ENCODE measurements at regions not wholly inside any gene's neighbourhood (a gene's known extent, or its start where the extent isn't known, plus 50 kb on each side); places are given as distances from the start of the nearest gene placed in this dataset.

- TF ChIP-seq ZNF609 (CRISPR knock-in tag; IDR thresholded peaks at IDR 0.05; ENCODE audit: borderline replicate concordance) (no peak), ZZZ3 (CRISPR knock-in tag; IDR thresholded peaks at IDR 0.05; ENCODE audit: borderline replicate concordance) (no peak)
Observed at GRCh38 chr14:25520821-25521220, 470.9 kb upstream of the STXBP6 start (continued).

GRCh38 chr14:25518364-25518763 is 468.4 kb upstream of the STXBP6 start:
- CTCF ChIA-PET (ENCODE audit: low intra/inter-chr PET ratio, low total read pairs), result no interaction called here
- in situ Hi-C loops (cut with HindIII; ENCODE audit: extremely low pct_ligation_motif_present, low pct_unique_long_range_greater_than_20kb), result no loop called here
- no peak for TF ChIP-seq ZFP36 (IDR thresholded peaks at IDR 0.05; ENCODE audit: borderline replicate concordance, low read depth, low read length, partially characterized antibody)
- TF ChIP-seq LCORL (IDR thresholded peaks at IDR 0.05), result no peak
- no peak for TF ChIP-seq LCORL (CRISPR knock-in tag; IDR thresholded peaks at IDR 0.05)
- TF ChIP-seq TBX2 (CRISPR knock-in tag; IDR thresholded peaks at IDR 0.05; ENCODE audit: borderline replicate concordance), result no peak
- TF ChIP-seq ZNF317 (CRISPR knock-in tag; IDR thresholded peaks at IDR 0.05), result no peak
- no peak for TF ChIP-seq ZNF280D (CRISPR knock-in tag; IDR thresholded peaks at IDR 0.05)
- TF ChIP-seq ZNF740 (CRISPR knock-in tag; IDR thresholded peaks at IDR 0.05), result no peak
- TF ChIP-seq ASH2L (IDR thresholded peaks at IDR 0.05; ENCODE audit: insufficient read length, low read depth, low read length), result no peak
- TF ChIP-seq ZNF503 (CRISPR knock-in tag; IDR thresholded peaks at IDR 0.05), result no peak
- no peak for TF ChIP-seq ZNF766 (CRISPR knock-in tag; IDR thresholded peaks at IDR 0.05; ENCODE audit: borderline replicate concordance)
- TF ChIP-seq CENPT (CRISPR knock-in tag; IDR thresholded peaks at IDR 0.05; ENCODE audit: low read depth), result no peak
- no peak for TF ChIP-seq ZBTB1 (CRISPR knock-in tag; IDR thresholded peaks at IDR 0.05; ENCODE audit: borderline replicate concordance)

More at GRCh38 chr14:25518364-25518763, 468.4 kb upstream of the STXBP6 start:
- Histone ChIP-seq H3K4me2 (ENCODE audit: low read depth, low read length) (no peak overlapping the region), H4K20me1 (ENCODE audit: insufficient read depth, low read length) (no peaks in the 10 kb centered on the region), H3K4me1 (ENCODE audit: insufficient read depth, low read length) (no peaks in the 10 kb centered on the region), H3K27ac (ENCODE audit: extremely low read length, insufficient read depth, low read length) (no peak overlapping the region), H3K36me3 (replicated peaks in 1 of 2; ENCODE audit: control insufficient read depth in 1 of 2, insufficient read depth in 2 of 2, low read length in 2 of 2) (no peaks in the 10 kb centered on the region), H3K27me3 (ENCODE audit: control insufficient read depth in 1 of 2, insufficient read depth in 2 of 2, low read length in 2 of 2) (no peaks in the 10 kb centered on the region), H3K79me2 (ENCODE audit: insufficient read depth, low read length) (no peaks in the 10 kb centered on the region), H3K9ac (ENCODE audit: insufficient read depth, low read depth, low read length) (no peak overlapping the region), H3K4me3 (replicated peaks in 1 of 3; ENCODE audit: insufficient read depth in 1 of 3, low read depth in 2 of 3, low read length in 3 of 3) (no peak overlapping the region), H2AFZ (ENCODE audit: low read length) (no peak overlapping the region), H3K9me3 (ENCODE audit: low read length) (peaks cover 95% of the 10 kb centered on the region)
- FAIRE-seq (no peak), ATAC-seq (no peak), DNase-seq (ENCODE audit: low spot score) (no peak)
- POLR2A ChIA-PET, result no interaction called here
- intact Hi-C loops (cut with micrococcal nuclease; ENCODE audit: unreplicated experiment), result no loop called here
- no TSS peak for BruUV-seq (replicated peaks)

All from HepG2 (cell line).